ENCODE measurements at regions not wholly inside any gene's neighbourhood (a gene's known extent, or its start where the extent isn't known, plus 50 kb on each side); places are given as distances from the start of the nearest gene placed in this dataset.

DNA sequence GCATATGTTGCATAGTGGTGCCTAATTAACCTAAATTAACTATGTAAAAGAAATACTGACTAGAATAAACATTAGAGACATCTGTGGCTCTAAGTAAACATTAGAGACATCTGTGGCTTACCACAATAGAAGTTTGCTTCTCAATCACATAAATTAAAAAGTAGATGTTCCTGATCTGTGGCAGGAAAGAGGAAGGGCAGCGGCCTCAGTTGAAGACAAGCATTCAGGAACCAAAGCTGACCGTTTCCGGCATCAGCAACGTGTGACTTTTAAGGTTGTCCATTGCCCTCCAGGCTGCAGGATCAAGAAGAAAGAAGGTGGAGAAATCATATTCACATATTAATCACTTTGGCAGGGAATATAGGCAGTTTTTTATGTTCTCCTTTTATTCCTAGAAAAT lies 336.3 kb upstream of the TRAM1L1 start:
- TF ChIP-seq POLR2A (IDR thresholded peaks at IDR 0.05; ENCODE audit: borderline replicate concordance, extremely low read depth, insufficient read depth, insufficient read length) (no peak), YY1 (IDR thresholded peaks at IDR 0.05; ENCODE audit: extremely low read depth, insufficient replicate concordance, low read depth, low read length) (no peak), RAD21 (IDR thresholded peaks at IDR 0.05; ENCODE audit: low read depth) (no peak), CEBPB (IDR thresholded peaks at IDR 0.05; ENCODE audit: low read depth) (no peak), POLR2AphosphoS5 (IDR thresholded peaks at IDR 0.05; ENCODE audit: low read depth, low read length) (no peak), JUND (IDR thresholded peaks at IDR 0.05) (no peak), SRF (IDR thresholded peaks at IDR 0.05; ENCODE audit: low read depth) (no peak), EZH2 (IDR thresholded peaks at IDR 0.05) (no peak), SIN3A (IDR thresholded peaks at IDR 0.05; ENCODE audit: low read depth) (no peak)
- TF ChIP-seq, protein P1, sequence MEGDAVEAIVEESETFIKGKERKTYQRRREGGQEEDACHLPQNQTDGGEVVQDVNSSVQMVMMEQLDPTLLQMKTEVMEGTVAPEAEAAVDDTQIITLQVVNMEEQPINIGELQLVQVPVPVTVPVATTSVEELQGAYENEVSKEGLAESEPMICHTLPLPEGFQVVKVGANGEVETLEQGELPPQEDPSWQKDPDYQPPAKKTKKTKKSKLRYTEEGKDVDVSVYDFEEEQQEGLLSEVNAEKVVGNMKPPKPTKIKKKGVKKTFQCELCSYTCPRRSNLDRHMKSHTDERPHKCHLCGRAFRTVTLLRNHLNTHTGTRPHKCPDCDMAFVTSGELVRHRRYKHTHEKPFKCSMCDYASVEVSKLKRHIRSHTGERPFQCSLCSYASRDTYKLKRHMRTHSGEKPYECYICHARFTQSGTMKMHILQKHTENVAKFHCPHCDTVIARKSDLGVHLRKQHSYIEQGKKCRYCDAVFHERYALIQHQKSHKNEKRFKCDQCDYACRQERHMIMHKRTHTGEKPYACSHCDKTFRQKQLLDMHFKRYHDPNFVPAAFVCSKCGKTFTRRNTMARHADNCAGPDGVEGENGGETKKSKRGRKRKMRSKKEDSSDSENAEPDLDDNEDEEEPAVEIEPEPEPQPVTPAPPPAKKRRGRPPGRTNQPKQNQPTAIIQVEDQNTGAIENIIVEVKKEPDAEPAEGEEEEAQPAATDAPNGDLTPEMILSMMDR (IDR thresholded peaks at IDR 0.05 in 2 of 3, conservative IDR thresholded peaks at IDR 0.05 in 1 of 3; ENCODE audit: borderline replicate concordance in 1 of 3, insufficient read depth in 1 of 3, low read depth in 2 of 3, low read length in 2 of 3) = no peak
- TF ChIP-seq, protein P2, sequence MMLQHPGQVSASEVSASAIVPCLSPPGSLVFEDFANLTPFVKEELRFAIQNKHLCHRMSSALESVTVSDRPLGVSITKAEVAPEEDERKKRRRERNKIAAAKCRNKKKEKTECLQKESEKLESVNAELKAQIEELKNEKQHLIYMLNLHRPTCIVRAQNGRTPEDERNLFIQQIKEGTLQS (IDR thresholded peaks at IDR 0.05) = no peak
- TF ChIP-seq, protein P3, sequence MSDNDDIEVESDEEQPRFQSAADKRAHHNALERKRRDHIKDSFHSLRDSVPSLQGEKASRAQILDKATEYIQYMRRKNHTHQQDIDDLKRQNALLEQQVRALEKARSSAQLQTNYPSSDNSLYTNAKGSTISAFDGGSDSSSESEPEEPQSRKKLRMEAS (IDR thresholded peaks at IDR 0.05) = no peak

All from HCT116 (cell line).